ENCODE measurements at regions not wholly inside any gene's neighbourhood (a gene's known extent, or its start where the extent isn't known, plus 50 kb on each side); places are given as distances from the start of the nearest gene placed in this dataset.

- no peak for DNase-seq
These were observed 506.0 kb upstream of the CDH2 start for GRCh38 chr18:28682912-28683311.

- no peak for DNase-seq
These were observed 492.2 kb upstream of the CDH2 start for GRCh38 chr18:28669165-28669564.

- no peak for DNase-seq
These were observed 489.3 kb upstream of the CDH2 start for GRCh38 chr18:28666216-28666615.

- no peak for DNase-seq
These were observed 481.0 kb upstream of the CDH2 start for GRCh38 chr18:28657961-28658360.

DNA sequence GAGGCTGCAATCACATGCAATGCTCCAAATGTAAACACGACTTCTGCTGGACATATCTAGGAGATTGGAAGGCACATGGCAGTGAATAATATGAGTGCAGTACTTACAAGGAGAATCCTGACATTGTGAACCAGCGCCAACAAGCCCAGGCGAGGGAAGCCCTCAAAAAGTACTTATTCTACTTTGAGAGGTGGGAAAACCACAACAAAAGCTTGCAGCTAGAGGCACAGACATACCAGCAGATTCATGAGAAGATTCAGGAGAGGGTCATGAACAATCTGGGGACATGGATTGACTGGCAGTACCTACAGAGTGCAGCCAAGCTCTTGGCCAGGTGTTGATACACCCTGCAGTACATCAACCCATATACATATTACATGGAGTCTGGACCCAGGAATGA lies 475.7 kb upstream of the CDH2 start:
- DNase-seq, result no peak

DNA sequence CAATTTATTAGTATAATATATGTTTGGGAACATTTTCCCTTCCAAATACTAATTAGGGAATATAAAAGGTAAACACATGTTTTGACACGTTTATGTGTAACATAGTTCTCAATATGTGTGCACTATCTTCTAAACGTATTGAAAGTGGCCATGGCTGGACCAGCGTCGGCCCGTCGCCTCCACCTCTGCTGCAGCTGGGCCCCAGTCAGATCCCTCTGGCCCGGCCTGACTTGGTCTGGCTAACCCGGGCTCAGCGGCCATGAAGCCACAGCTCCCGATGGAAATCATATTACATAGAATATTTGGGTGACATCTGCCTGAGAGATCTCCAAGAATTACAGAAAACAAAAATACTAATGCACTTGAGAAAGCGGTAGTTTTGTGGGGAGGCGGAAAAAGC lies 474.4 kb upstream of the CDH2 start:
- no peak for DNase-seq

DNA sequence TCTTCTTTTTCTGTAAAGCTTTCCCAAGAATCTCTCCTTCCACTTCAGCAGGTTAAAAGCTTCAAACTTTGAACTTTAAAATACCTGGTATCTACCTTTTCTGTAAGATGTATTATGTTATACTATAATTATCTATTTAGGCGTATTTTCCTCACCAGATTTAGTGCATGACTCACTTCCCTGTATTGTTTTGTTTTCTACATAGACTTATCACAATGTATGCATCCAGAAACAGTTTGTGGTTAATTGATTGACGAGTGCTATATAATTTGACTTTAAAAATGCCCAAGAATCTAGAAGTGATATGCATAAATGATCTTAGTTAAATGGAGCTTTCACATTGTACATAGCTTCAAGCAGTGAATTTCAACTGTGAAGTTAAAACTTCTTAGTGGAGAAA lies 473.9 kb upstream of the CDH2 start:
- DNase-seq, result no peak

DNA sequence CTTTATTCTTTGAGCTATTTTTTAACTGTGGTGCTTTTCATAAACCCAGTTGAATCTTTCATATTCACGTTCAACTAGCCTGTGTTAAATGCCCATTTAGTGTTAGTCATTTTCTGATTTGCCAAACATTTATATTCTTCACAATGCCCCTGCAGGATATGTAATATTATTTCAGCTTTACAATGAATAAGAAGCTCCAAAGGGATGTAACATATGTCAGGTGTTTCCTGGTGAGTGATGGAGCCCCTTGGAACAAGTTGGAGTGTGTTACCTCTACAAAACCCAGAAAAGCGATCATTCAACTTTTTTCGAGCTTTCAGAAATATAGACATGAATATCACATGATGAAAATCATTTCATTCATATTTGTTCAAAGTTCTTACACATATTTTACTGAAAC lies 471.0 kb upstream of the CDH2 start:
- DNase-seq, result no peak

GRCh38 chr18:28637897-28638296 lies 461.0 kb upstream of the CDH2 start:
- no peak for DNase-seq

DNA sequence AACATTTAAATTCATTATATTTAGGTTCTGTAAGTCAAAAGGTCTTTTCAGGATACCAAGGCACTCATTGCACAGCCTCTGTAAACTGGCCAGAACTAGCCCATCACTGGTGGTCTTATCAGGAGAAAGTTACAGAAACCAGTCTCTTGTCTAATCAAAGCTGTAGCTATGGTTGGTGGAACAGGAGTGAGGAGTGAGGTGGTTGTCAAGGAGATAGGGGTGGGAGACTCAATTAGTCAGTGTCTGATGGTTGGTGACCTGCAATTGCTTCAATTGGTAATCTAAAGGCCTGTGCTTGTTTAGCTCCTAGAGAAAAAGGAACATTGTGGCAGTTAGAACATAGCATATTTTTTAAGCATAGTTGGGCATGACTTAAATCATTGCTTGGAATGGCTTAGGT lies 458.6 kb upstream of the CDH2 start:
- DNase-seq, result no peak

DNA sequence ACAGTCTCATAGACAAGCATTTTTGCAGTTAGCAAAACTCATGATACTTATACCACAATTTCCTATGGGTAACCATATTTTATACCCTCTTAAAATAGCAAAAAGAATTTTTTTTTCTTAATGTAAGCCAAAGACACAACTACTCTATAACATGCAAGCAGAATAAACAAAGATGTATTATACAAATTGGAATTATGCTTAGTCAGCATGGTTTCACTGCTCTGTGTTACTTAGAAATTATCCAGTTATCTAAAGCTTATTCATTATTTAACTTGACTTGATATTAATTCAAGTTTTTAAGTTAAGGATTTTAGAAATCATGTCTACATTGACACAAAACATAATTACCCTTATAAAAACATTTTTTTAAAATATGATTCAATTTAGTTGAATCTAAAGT lies 449.8 kb upstream of the CDH2 start:
- DNase-seq, result no peak

GRCh38 chr18:28607991-28608390 lies 431.1 kb upstream of the CDH2 start:
- DNase-seq, result no peak

DNA sequence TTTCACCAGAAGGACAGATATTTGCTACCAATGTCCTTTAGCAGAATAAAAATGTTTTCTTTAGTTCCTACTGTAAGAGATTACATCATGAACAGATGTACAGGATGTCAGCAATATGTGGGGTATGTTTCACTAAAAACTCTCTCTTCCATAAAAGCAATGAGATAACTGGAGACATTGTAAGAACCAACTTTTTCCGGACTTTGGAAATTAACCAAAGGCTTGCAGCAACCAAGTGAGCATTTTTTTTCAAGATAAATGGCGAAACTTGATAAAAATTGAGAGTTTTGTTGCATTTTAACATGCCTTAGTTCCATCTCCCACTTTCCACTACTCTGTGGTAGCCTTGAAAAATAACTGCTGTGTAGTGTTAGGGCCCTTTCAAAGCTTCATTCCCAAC lies 429.8 kb upstream of the CDH2 start:
- no peak for DNase-seq

GRCh38 chr18:28602391-28602790 lies 425.5 kb upstream of the CDH2 start:
- DNase-seq, result no peak

DNA sequence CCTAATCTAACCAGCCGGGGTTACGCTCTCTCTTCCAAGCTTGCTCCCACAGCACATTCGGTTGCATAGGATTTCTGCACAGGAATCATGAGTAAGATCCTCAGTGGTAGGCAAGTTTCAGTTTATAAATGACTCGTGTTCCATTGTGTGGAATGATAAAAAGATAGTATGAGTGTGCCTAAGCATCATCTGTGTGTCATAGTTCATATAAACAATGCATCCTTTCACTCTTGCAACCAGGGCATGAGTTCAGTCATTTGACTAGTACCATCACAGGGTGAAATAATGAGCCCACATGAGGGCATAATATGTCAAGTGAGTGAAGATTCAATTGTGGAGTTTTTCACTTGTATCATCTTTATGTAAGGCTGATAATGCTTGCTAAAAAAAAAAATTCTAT lies 417.1 kb upstream of the CDH2 start:
- no peak for DNase-seq

DNA sequence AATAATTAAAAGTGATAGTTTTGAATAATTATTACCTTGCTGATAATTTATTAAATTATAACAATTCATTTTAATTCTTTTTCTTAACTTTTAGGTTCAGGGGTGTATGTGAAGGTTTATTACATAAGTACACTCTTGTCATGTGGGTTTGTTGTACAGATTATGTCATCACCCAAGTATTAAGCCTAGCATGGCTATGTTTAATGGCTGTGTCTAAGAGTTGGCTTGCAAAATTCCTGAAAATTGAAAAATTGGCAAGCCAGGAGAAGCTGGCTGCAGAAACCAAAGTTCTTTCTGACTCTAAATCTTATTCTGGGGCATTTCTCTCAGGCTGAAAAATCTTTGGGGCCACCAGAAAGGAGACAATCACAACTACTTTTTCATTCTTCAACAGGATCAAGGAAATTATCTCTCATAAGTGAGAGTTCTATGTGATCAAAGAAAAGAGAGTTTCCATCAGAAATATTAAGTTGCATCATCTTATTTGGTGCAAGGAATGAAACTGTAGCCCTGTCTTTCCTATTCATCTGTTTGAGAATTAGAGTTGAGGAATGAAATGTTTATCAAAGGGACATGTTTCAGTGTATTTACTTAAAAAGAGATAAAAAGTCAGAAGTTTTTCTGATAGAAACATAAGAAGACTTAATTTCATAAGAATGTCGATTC lies 412.1 kb upstream of the CDH2 start:
- no peak for DNase-seq

DNA sequence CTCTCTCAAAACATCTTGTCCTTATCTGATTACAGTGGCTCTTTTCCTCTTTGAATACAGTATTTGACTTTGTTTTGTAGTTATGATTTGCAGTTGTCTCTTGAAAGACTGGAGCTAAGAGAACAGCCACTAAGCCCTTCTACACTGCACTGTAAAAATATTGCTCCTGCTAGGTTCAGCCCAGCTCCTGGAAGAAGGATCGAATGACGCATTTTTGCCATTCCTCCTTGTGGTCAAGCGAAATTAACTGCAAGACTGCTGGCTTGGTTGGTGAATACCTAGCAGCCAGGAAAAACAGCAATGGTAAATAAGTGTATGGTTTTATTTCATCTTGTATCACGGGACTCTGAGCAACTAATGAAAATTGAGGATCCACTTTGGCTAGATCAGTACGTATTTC lies 407.8 kb upstream of the CDH2 start:
- DNase-seq, result no peak

GRCh38 chr18:28582724-28583123 lies 405.8 kb upstream of the CDH2 start:
- no peak for DNase-seq

DNA sequence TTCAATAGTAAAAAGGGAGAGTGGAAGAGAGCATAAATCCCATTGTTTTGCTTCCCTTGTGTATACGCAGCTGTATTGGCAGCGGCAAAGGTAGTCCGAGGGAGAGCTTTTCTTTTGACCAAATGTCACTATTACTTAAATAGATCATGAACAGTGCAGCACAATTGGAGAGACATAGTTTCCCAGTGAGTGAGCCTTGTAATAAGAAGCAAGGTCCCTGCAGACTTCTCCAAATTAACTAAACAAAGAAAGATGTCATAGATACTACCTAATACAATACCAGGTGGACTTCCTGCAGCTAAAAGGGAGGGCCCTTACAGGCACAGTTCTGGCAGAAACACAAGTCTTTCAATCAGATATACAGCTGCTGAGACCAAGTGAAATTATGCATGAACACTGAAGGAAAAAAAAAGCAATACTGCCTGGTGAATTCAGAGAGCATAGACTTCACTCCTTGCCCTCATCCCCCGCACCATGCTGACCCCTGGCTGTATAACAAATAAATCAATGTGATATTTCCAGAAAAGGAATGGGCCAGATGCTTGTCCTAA lies 404.7 kb upstream of the CDH2 start:
- DNase-seq, result no peak

DNA sequence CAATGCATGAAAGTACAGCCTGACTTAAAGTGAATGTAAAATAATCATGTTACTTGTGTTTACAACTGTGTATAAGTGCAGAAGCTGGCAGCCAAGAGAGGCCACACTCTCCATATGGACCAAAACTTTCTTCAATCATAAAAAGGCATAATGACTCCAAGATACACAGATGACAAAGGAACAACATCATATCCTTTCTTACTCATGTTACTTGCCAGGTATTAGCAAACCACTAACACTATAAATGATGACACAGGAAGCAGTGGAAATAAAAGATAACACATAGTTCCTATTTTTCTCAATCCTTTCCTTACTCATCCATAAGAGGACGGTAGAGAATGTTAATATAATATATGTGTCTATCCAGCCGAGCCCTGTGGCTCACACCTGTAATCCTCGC lies 400.0 kb upstream of the CDH2 start:
- DNase-seq, result no peak

GRCh38 chr18:28575123-28575522 lies 398.2 kb upstream of the CDH2 start:
- DNase-seq, result no peak

DNA sequence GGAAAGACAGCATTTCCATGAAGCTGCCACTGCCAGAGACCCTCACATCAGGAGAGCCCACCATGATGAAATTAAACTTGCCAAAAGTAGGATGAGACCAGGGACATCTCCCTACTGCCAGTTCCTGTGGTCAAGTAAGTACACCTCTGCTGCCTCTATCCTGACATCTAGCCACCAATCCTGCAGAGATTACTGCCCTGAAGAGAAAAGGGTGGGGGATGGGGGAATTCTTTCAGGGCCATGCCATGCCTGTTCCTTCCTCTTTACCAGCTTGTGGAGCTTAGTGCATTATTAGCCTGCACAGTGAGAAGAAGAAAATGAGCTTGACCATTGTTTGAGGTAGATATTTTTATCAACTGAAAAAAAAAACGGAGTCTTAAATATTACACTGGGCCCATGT lies 397.2 kb upstream of the CDH2 start:
- DNase-seq, result no peak

DNA sequence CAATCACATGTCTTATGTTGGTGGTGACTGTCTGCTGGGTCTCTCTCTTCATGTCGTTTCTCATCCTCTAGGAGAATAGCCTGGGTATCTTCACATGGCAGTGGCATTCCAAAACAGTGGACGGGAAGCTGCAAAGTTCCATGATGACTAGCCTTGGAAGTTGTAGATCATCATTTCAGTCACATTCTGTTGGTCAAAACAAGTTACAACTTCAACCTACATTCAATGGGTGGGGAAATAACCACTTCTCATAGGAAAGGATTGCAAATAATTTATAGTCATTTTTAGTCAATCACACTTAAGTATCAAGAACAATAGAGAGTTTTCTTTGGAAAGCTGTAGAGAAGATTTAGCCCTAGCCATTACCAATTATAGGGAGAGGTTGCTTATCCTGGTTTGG lies 395.0 kb upstream of the CDH2 start:
- DNase-seq, result no peak

DNA sequence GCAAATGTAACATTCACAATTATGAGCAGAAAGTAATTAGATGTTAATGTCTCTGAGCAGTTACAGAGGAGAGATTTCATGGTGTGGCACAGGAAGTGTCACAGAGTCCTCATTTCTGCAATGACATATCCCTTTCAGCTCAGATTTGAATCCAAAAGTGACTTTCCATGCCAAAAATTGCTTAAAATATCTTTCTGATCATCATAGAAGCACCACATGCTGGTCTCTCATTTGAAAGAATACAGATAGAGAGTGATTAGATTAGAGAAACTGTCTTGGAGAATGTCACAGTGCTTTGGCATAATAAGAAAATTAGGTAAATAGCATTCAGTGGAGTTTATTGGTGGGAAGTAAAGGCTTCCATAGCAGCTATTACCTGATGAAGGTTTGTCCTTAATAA lies 383.4 kb upstream of the CDH2 start:
- no peak for DNase-seq

Data from nucleus accumbens (tissue), 56 donors.